BJ (cell line): ENCODE measurements at regions not wholly inside any gene's neighbourhood (a gene's known extent, or its start where the extent isn't known, plus 50 kb on each side); places are given as distances from the start of the nearest gene placed in this dataset.

Source experiments
- CTCF ChIA-PET: fragments of 350-600 bp; formaldehyde crosslinking; extraction: SDS; loops from one replicate; lab custom pipeline; 2021; ENCODE audit warnings: antibody characterized with exemption, inconsistent platforms; lab: Yijun Ruan, JAX
- POLR2A ChIA-PET: fragments of 300-600 bp; sonication (Branson Sonifier 250); formaldehyde crosslinking; extraction: SDS; loops from one replicate; lab custom pipeline; 2021; ENCODE audit warnings: antibody characterized with exemption; lab: Charles Lee
- DNase-seq: peaks from one replicate; pipeline ENCODE4 v3.0.0-alpha.2; 2011; ENCODE audit warnings: low read depth
- H3K27me3 ChIP-seq: 2 replicates; pipeline ENCODE4 v1.6.0; 2011; ENCODE audit warnings: low read length; ENCODE audit not compliant: control insufficient read depth, insufficient read depth
- H3K36me3 ChIP-seq: 2 replicates; pipeline ENCODE4 v1.5.1; 2011; ENCODE audit warnings: low read length; ENCODE audit not compliant: control insufficient read depth, insufficient read depth
- H3K4me3 ChIP-seq: 2 replicates; pipeline ENCODE4 v1.5.1; 2011; ENCODE audit warnings: low read depth, mild to moderate bottlenecking, control low read depth, low read length
- TF ChIP-seq, protein P1 (sequence below): IDR thresholded peaks from 2 replicates; pipeline ENCODE4 v1.5.1; 2011; ENCODE audit warnings: low read depth, mild to moderate bottlenecking, control low read depth, inconsistent platforms, low read length, moderate library complexity; ENCODE audit not compliant: insufficient read depth

DNA sequence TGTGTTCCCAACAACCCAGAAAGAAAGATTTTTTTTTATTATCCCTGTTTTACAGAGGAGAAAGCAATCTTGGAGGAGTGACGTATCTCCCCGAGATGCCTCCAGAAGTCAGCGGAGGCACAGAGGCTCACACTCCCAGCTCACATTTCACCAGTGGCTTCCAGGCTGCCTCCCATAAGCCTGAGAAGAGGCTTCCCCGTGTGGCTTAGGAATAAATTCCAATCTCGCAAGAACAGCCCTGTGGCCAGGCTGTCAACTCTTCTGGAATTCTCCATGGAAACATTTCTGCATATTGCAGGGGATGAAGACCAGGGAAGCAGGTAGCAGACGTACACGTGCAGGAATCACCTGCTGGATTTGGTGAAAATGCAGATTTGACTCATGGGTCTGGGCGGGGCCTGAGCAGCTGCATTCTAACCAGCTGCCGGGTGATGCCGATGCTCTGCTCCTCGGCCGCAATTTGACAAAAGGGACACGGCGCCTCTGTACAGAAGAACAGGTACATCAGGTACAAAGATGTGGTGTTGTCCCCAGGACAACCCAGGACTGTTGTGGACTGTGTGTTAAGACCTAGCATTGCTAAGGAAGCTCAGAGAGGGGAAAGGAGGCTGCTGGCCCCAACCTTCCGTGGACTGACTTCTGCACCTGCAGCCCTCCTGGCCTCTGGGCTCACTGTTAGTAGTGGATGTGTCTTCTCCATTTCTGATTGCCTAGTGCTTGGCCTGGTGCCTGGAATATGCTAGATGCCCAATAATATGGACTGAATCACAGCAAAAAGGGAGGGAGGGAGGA, 114.2 kb upstream of the ID2 start:
- ChIA-PET POLR2A (no interaction called here), CTCF (no interaction called here)
- TF ChIP-seq, protein P1, sequence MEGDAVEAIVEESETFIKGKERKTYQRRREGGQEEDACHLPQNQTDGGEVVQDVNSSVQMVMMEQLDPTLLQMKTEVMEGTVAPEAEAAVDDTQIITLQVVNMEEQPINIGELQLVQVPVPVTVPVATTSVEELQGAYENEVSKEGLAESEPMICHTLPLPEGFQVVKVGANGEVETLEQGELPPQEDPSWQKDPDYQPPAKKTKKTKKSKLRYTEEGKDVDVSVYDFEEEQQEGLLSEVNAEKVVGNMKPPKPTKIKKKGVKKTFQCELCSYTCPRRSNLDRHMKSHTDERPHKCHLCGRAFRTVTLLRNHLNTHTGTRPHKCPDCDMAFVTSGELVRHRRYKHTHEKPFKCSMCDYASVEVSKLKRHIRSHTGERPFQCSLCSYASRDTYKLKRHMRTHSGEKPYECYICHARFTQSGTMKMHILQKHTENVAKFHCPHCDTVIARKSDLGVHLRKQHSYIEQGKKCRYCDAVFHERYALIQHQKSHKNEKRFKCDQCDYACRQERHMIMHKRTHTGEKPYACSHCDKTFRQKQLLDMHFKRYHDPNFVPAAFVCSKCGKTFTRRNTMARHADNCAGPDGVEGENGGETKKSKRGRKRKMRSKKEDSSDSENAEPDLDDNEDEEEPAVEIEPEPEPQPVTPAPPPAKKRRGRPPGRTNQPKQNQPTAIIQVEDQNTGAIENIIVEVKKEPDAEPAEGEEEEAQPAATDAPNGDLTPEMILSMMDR = no peak
- peaks cover 6% of the 10 kb centered on the region for H3K27me3 ChIP-seq
- no peak for DNase-seq
- H3K4me3 ChIP-seq = no peak overlapping the region
- no peaks in the 10 kb centered on the region for H3K36me3 ChIP-seq

- ChIA-PET CTCF (interaction anchor here (0.6 kb wide), 1 partner anchor 577 kb away, joined by 3 read pairs; no protein-coding TSS in a partner anchor), POLR2A (interaction anchor here (0.6 kb wide), 1 partner anchor 436 kb away, joined by 3 read pairs; no protein-coding TSS in a partner anchor)
- H3K36me3 ChIP-seq = no peaks in the 10 kb centered on the region
- TF ChIP-seq, protein P1 = no peak
- DNase-seq = no peak
- no peak overlapping the region for H3K4me3 ChIP-seq
- peaks cover 6% of the 10 kb centered on the region for H3K27me3 ChIP-seq
These were observed 113.1 kb upstream of the ID2 start for GRCh38 chr2:8568543-8569302.

- H3K36me3 ChIP-seq = no peaks in the 10 kb centered on the region
- TF ChIP-seq, protein P1 = no peak
- peaks cover 6% of the 10 kb centered on the region for H3K27me3 ChIP-seq
- ChIA-PET CTCF (interaction anchor here (0.6 kb wide), 1 partner anchor 577 kb away, joined by 3 read pairs; no protein-coding TSS in a partner anchor), POLR2A (interaction anchor here (0.6 kb wide), 1 partner anchor 437 kb away, joined by 3 read pairs; no protein-coding TSS in a partner anchor)
- H3K4me3 ChIP-seq = no peak overlapping the region
- DNase-seq = no peak
These were observed 112.4 kb upstream of the ID2 start for GRCh38 chr2:8569332-8569930.

DNA sequence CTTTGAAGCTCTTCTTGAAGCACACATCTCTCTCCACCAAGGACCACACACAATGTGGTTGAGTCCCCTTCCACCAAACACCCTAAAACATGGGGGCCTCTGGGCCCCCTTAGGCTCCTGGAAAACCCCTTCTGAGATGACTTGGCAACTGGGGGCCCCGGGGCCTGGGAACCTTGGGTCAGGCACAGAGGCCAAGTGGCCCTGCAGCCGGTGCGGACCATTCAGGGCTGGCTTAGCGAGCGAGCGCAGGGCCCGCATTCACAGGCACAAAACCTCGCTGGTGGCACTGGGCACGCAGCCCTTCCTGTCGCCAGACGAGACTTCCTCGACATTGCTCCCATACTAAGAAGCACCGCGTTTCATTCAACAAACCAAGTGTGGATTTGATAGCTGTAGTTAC, 111.2 kb upstream of the ID2 start:
- no peak for DNase-seq
- ChIA-PET CTCF (interaction anchor here (1.2 to 1.6 kb wide), 2 partner anchors 10 kb away, joined by 3 to 4 read pairs; no protein-coding TSS in a partner anchor), POLR2A (no interaction called here)
- H3K4me3 ChIP-seq = no peak overlapping the region
- no peaks in the 10 kb centered on the region for H3K36me3 ChIP-seq
- H3K27me3 ChIP-seq = peaks cover 6% of the 10 kb centered on the region
- TF ChIP-seq, protein P1 = no peak
